HEK293T (cell line): ENCODE measurements at regions not wholly inside any gene's neighbourhood (a gene's known extent, or its start where the extent isn't known, plus 50 kb on each side); places are given as distances from the start of the nearest gene placed in this dataset.
A peak's percentile ranks its signal among the peaks of the same experiment; 100 is the strongest.

Experiments used
- CTCF ChIA-PET: fragments of 350-600 bp; formaldehyde crosslinking; extraction: SDS; loops from one replicate; lab custom pipeline; 2021; ENCODE audit warnings: antibody characterized with exemption, inconsistent platforms; lab: Yijun Ruan, JAX
- POLR2A ChIA-PET: fragments of 350-600 bp; formaldehyde crosslinking; extraction: SDS; loops from one replicate; lab custom pipeline; 2020; ENCODE audit warnings: antibody characterized with exemption, inconsistent platforms; lab: Yijun Ruan, JAX
- DNase-seq: peaks from one replicate; pipeline ENCODE4 v3.0.0; 2012; ENCODE audit warnings: mixed read lengths; ENCODE audit errors: extremely low spot score
- ARNT ChIP-seq: fragments of 450-650 bp; IDR thresholded peaks from 2 replicates; pipeline ENCODE4 v1.6.1; 2017; ENCODE audit warnings: mild to moderate bottlenecking
- BHLHE40 ChIP-seq: fragments of 450-650 bp; IDR thresholded peaks from 2 replicates; pipeline ENCODE4 v1.6.1; 2016; ENCODE audit warnings: mild to moderate bottlenecking, moderate library complexity, borderline replicate concordance
- CTBP1 ChIP-seq: fragments of 450-650 bp; IDR thresholded peaks from 2 replicates; pipeline ENCODE4 v1.6.1; 2016; ENCODE audit warnings: borderline replicate concordance
- ELF4 ChIP-seq: fragments of 450-650 bp; IDR thresholded peaks from 2 replicates; pipeline ENCODE4 v1.6.1; 2017; ENCODE audit warnings: antibody characterized with exemption
- FOXA1 ChIP-seq: fragments of 450-650 bp; IDR thresholded peaks from 2 replicates; pipeline ENCODE4 v1.6.1; 2016; ENCODE audit warnings: mild to moderate bottlenecking
- FOXK2 ChIP-seq: fragments of 450-650 bp; IDR thresholded peaks from 2 replicates; pipeline ENCODE4 v1.6.1; 2016; ENCODE audit warnings: mild to moderate bottlenecking
- FOXM1 ChIP-seq: fragments of 450-650 bp; IDR thresholded peaks from 2 replicates; pipeline ENCODE4 v1.6.1; 2017; ENCODE audit warnings: mild to moderate bottlenecking, borderline replicate concordance
- HDGF ChIP-seq: fragments of 450-650 bp; IDR thresholded peaks from 2 replicates; pipeline ENCODE4 v1.6.1; 2017; ENCODE audit warnings: antibody characterized with exemption, borderline replicate concordance
- L3MBTL2 ChIP-seq: fragments of 450-650 bp; conservative IDR thresholded peaks from 2 replicates; pipeline ENCODE4 v1.6.1; 2016; ENCODE audit warnings: mild to moderate bottlenecking
- LEF1 ChIP-seq: fragments of 450-650 bp; IDR thresholded peaks from 2 replicates; pipeline ENCODE4 v1.6.1; 2017; ENCODE audit warnings: mild to moderate bottlenecking, borderline replicate concordance
- NFRKB ChIP-seq: fragments of 450-650 bp; IDR thresholded peaks from 2 replicates; pipeline ENCODE4 v1.6.1; 2016; ENCODE audit warnings: mild to moderate bottlenecking, moderate library complexity
- SP1 ChIP-seq: fragments of 450-650 bp; IDR thresholded peaks from 2 replicates; pipeline ENCODE4 v1.6.1; 2017
- SUZ12 ChIP-seq: fragments of 450-650 bp; IDR thresholded peaks from 2 replicates; pipeline ENCODE4 v1.6.1; 2016; ENCODE audit warnings: mild to moderate bottlenecking
- TARDBP ChIP-seq: fragments of 450-650 bp; IDR thresholded peaks from 2 replicates; pipeline ENCODE4 v1.6.1; 2016
- ZNF384 ChIP-seq: fragments of 450-650 bp; IDR thresholded peaks from 2 replicates; pipeline ENCODE4 v1.6.1; 2016
- TF ChIP-seq, protein P1 (sequence below): fragments of 450-650 bp; IDR thresholded peaks from 2 replicates; pipeline ENCODE4 v1.6.1; 2016

GRCh38 chr9:129319076-129319937, 141.2 kb upstream of the IER5L start:
- TF ChIP-seq FOXK2 (no peak), CTBP1 (no peak), SP1 (no peak), ELF4 (no peak), L3MBTL2 (no peak), FOXM1 (no peak), TARDBP (no peak), FOXA1 (no peak), ARNT (no peak), BHLHE40 (no peak), LEF1 (no peak), HDGF (no peak), ZNF384 (no peak), NFRKB (no peak), SUZ12 (no peak)
- TF ChIP-seq, protein P1, sequence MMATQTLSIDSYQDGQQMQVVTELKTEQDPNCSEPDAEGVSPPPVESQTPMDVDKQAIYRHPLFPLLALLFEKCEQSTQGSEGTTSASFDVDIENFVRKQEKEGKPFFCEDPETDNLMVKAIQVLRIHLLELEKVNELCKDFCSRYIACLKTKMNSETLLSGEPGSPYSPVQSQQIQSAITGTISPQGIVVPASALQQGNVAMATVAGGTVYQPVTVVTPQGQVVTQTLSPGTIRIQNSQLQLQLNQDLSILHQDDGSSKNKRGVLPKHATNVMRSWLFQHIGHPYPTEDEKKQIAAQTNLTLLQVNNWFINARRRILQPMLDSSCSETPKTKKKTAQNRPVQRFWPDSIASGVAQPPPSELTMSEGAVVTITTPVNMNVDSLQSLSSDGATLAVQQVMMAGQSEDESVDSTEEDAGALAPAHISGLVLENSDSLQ: no peak
- CTCF ChIA-PET: no interaction called here
- POLR2A ChIA-PET: interaction anchor here (0.8 kb wide), 1 partner anchor 11 kb away, joined by 3 read pairs; no protein-coding TSS in a partner anchor
- no peak for DNase-seq

DNA sequence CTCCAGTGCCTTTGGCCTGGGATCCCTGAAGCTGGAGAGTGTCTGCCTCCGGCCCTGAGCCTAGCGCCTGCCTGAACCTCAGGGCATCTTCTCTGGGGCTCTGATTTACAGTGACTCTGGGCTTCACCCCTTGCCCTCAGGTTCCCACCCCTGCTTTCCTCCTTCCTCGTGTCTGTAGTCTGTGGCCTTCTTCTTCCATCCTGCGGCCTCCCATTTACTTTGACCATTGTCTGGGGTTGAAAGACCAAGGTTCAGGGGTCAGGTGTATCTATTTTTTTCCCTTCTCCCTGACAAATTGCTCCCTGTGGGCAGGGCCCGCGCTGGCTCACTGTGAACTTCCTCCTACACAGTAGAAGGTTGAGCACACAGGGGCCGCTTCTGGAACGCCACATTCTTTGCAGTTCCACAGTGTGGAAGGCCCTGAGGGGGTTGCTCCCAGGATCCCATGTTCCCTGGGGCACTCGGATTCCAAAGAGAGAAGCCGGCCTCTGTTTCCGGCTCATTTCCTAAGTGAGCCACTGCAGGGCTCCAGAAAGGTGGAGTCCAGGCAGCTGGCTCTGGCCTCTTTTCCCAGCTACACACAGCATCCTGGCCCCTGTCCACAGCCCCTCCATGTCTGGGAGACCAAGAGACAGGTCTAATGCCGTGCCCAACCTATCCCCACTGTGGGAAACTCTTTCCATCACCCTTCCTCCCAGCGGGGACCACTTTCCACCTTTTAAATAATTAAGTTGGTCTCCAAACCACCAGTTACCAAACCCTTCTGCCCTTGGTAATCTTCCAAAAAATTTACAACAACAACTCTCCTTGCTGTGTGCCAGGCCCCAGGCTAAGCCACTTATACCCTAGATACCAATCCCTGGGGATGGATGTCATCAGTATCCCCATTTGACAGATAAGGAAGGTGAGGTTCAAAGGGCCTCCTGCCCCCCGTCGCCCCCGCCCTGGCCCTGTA, 140.3 kb upstream of the IER5L start:
- ChIA-PET CTCF (no interaction called here), POLR2A (no interaction called here)
- TF ChIP-seq FOXK2 (no peak), FOXA1 (no peak), L3MBTL2 (no peak)
- no peak for DNase-seq

DNA sequence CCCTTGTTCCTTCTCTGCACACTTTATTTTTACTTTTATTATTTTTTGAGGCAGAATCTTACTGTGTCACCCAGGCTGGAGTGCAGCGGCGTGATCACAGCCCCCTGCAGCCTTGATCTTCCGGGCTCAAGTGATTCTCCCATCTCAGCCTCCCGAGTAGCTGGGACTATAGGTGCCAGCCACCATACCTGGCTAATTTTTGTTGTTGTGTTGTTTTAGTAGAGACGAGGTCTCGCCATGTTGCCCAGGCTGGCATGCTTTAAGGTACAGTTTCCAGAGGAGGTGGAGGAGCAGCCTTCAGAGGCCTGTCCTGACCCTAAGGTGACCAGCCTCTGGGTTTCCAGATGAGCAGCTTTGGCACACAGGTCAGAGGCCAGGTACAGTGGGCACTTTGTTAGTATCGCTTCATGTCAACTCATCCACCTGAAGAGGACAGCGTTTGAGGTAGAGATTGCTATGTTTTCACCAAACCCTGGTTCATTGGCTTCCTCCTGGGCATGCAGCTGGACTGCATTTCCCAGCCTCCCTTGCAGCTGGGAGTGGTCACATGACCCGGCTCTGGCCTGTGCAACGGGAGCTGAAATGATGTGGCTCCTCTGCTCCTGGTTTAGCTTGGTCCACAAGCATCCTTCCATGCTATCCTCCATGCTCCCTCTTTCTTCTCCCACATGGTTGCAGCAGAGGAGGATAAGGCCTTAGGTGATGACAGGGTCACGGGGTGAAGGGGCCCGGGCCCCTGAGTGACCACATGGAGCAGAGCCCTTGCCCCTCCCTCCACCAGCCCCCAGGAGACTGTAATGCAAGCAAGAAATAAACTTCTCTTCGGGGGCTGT, 139.3 kb upstream of the IER5L start:
- ChIA-PET POLR2A (interaction anchor here (0.6 kb wide), 1 partner anchor 276 kb away, joined by 3 read pairs; no protein-coding TSS in a partner anchor), CTCF (no interaction called here)
- TF ChIP-seq TARDBP (no peak), FOXK2 (no peak), L3MBTL2 (no peak), CTBP1 (no peak), ELF4 (no peak)
- peak; percentile 53 for DNase-seq

GRCh38 chr9:129316281-129317030, 138.4 kb upstream of the IER5L start:
- ChIA-PET POLR2A (no interaction called here), CTCF (no interaction called here)
- no peak for TF ChIP-seq L3MBTL2
- no peak for TF ChIP-seq ELF4
- TF ChIP-seq FOXA1: no peak
- TF ChIP-seq BHLHE40: no peak
- no peak for TF ChIP-seq SP1
- TF ChIP-seq HDGF: no peak
- TF ChIP-seq CTBP1: no peak
- TF ChIP-seq ZNF384: no peak
- TF ChIP-seq, protein P1: no peak
- no peak for TF ChIP-seq NFRKB
- TF ChIP-seq FOXK2: no peak
- no peak for TF ChIP-seq SUZ12
- TF ChIP-seq ARNT: no peak
- no peak for TF ChIP-seq FOXM1
- TF ChIP-seq TARDBP: no peak
- no peak for TF ChIP-seq LEF1
- DNase-seq: no peak

DNA sequence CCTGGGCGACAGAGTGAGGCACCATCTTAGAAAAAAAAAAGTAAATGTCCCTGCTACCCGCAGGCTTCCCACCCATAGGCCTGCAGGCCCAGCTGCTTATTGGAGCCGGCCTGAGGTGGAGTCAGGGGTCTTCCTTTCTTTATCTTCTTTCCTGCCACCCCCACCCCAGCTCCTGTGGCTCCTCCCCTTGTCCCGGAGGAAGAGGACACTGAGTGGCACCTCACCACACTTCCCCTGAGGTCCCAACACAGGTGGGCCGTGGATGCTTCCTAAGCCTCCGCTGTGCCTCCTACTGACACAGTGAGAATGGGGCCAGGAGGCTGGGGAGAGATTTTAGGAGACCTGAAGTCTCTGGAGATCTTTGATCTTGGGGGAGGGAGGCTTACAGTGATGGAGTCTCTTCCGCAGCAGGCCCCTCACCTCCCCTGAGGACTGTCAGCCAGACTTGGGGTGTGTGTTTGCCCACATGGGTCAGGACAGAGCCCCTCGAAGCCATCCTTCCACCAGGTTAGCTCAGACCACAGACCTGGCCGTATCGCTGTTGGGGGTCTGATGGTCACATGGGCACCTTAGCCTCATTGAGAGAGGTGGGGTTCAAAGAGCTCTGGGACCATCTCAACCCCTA, 135.4 kb upstream of the IER5L start:
- ChIA-PET CTCF (no interaction called here), POLR2A (no interaction called here)
- no peak for DNase-seq
- no peak for TF ChIP-seq ARNT
- no peak for TF ChIP-seq BHLHE40
- TF ChIP-seq L3MBTL2: no peak
- TF ChIP-seq, protein P1: no peak
- TF ChIP-seq FOXM1: no peak
- TF ChIP-seq ZNF384: no peak
- no peak for TF ChIP-seq SP1
- TF ChIP-seq FOXK2: no peak
- no peak for TF ChIP-seq ELF4
- TF ChIP-seq SUZ12: no peak
- TF ChIP-seq NFRKB: no peak
- no peak for TF ChIP-seq CTBP1
- TF ChIP-seq HDGF: no peak
- no peak for TF ChIP-seq LEF1
